Testis (tissue), 2 donors: ENCODE measurements at regions not wholly inside any gene's neighbourhood (a gene's known extent, or its start where the extent isn't known, plus 50 kb on each side); places are given as distances from the start of the nearest gene placed in this dataset.

Experiments used
- CTCF ChIP-seq, 3 experiments: fragments of 450-650 bp in 2 of 3; fragments of 200-600 bp in 1 of 3; sonication (generic) in 1 of 3; IDR thresholded peaks; one replicate each; pipeline ENCODE4 v1.5.1; 2016 to 2019; ENCODE audit warnings: antibody characterized with exemption in 3 of 3, mild to moderate bottlenecking in 2 of 3, moderate library complexity in 1 of 3
- POLR2A ChIP-seq: fragments of 450-650 bp; IDR thresholded peaks from one replicate; pipeline ENCODE4 v1.6.1; 2017; ENCODE audit warnings: antibody characterized with exemption, mild to moderate bottlenecking, moderate library complexity

GRCh38 chr9:108515856-108516255 is 339.9 kb downstream of the ACTL7B start:
- TF ChIP-seq CTCF (IDR thresholded peaks at IDR 0.05): no peak
- TF ChIP-seq POLR2A: no peak
